HG03442 (cell line): ENCODE measurements at regions not wholly inside any gene's neighbourhood (a gene's known extent, or its start where the extent isn't known, plus 50 kb on each side); places are given as distances from the start of the nearest gene placed in this dataset.
A peak's percentile ranks its signal among the peaks of the same experiment; 100 is the strongest.
"Not testable (repeated sequence)": the region's sequence is repeated elsewhere in the genome, so short reads cannot be mapped to it uniquely, and the experiment has no call there.

ENCODE experiments used
- ATAC-seq: cut with Tn5 transposase; IDR thresholded peaks from one replicate; pipeline ENCODE4 v1.9.1; 2021; ENCODE audit warnings: mild to moderate bottlenecking, moderate library complexity; ENCODE audit not compliant: unreplicated experiment

DNA sequence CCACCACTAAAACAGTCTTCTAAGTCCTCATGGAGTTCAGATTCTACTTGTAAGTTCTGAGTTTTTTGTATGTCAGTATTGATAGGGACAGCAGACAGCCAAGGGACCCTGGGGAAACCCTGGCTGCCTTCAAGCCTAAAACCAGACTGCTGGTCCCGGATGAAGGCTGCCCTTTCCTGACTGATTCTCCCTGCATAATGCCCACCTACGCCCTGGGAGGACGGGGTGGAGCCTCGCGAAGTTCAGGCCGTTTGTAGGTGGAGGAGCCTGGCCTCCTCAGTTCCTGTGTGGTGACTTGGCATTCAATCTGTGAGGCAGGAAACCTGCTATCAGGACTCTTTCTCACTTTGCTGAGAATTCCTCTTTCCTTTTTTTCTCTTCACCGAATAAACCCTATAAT lies 120.3 kb upstream of the LGSN start:
- ATAC-seq, result no peak

- ATAC-seq, result no peak
Observed at GRCh38 chr6:63440594-63440993, 120.8 kb upstream of the LGSN start.

DNA sequence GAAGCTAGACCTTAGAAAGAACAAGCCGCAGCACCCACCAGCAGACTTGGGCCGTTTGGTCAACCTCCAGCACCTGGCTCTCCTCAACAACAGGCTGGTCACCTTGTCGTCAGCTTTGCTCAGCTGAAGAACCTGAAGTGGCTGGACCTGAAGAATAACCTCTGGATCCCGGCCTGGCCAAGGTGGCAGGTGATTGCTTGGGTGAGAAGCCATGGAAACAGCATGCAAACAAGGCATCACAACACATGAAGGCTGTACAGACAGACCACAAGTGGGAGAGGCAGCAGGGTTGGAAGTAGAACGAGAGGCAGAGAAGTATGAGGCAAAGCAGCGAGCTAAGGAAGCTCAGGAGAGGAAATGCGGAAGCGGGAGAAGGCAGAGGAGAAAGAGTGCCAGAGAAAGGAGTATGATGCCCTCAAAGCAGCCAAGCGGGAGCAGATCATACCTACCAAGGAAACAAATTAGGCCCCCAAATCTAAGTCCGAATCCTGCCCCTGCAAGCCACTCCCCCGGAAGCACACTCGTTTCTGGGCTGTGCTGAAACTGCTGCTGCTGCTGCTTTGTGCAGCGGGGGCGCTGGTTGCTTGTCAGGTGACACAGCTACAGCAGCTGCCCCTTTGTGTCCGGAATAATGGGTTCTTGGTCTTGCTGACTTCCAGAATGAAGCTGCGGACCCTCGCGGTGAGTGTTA lies 121.6 kb upstream of the LGSN start:
- ATAC-seq, result no peak

GRCh38 chr6:63442870-63443269 lies 123.1 kb upstream of the LGSN start:
- no peak for ATAC-seq

DNA sequence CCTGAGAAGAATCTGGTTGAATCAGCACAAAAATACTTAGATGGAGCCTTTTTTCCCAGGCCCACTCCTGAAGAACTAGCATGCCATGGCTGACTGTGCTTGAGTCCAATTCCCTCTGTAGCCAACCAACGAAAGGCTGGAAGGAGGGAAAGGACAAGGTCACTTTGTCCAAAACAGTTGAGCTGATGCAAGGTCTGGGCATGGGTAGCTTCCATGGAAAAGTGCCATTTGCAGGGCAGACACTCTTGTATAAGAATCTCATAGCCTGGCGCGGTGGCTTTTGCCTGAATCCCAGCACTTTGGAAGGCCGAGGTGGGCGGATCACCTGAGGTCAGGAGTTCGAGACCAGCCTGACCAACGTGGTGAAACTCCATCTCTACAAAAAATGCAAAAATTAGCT lies 125.0 kb upstream of the LGSN start:
- ATAC-seq, result no peak

GRCh38 chr6:63446405-63446804 lies 125.9 kb upstream of the LOC128125822 start:
- no peak for ATAC-seq

DNA sequence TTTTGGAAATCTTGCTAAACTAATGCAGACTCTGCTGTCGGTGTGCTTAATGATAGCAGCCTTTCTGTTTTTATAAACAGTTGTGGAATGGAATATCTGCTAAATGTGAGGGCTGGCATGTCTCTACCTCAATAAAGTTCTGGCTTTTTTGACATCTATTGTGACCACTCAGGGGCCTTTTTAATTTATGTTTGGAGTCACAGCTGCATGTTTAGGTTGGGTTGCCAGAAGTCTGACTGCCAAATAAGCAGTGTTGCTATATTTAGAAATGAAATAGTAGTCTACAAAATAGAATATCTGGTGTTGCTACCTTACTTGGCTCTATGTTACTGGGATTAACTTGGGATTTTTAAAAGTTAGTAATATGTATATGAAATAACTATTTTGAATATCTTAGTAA lies 125.1 kb upstream of the LOC128125822 start:
- no peak for ATAC-seq

GRCh38 chr6:63448229-63448628 lies 124.1 kb upstream of the LOC128125822 start:
- no peak for ATAC-seq

DNA sequence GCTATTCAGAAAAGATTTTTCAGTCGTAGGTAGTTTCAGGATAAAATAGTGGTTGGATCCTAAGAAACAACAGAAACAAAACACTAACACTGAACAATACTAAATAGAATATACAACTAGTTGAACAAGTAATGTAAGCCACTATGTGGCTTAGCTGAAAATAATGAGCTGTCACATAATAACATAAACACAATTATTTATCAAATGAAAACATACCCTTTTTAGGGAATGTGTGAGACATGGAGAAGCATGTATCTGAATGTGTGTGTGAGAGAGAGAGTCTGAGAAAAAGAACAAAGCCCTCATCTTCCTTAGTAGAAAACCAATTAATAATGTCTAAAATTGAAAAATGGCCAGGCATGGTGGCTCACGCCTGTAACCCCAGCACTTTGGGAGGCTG lies 122.6 kb upstream of the LOC128125822 start:
- ATAC-seq, result no peak

- ATAC-seq, result no peak
Observed at GRCh38 chr6:63451238-63451637, 121.0 kb upstream of the LOC128125822 start.

- no peak for ATAC-seq
Observed at GRCh38 chr6:63452125-63452524, 120.2 kb upstream of the LOC128125822 start.

GRCh38 chr6:63456734-63457133 lies 115.5 kb upstream of the LOC128125822 start:
- no peak for ATAC-seq

DNA sequence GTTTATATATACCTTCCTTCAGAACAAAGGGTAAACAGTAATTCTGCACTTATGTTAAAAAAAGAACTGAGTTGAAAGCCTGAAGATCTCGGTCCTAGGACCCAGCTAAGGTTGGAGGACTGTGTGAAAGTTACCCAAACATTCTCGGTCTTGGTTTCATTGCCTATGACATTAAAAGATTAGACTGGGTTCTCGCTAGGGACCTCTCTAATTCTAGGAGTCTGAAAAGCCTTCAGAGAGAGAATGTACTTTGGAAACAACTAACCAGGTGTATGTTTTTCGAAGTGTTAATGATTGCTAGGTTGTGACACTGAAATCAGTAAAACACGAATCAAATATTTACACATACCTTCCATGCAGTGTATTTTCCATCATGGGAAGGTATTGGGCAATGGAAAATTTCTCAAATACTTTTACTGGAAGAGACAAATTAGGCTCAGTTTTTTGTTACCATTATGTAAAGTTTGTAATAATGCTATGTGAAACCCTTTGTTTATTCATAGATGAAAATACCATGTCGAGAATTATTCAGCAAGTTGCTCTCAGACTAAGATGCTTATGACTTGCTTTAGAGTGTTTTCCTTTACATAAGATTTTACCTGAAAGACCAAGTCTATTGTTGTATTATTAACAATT lies 113.7 kb upstream of the LOC128125822 start:
- peak; percentile 69 for ATAC-seq

DNA sequence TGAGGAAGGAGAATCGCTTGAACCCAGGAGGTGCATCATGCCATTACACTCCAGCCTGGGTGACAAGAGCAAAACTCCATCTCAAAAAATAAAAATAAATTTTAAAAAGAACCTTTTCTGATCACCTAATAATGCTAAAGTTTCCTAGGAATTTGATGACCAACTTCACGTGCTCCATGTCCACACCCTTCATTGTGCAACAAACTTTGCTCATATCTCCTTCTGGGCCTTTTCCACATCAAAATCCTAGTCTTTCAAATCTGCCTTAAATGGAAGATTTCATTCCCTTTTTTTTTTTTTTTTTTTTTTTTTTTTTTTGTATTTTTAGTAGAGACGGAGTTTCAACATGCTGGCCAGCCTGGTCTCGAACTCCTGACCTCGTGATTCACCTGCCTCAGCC lies 112.5 kb upstream of the LOC128125822 start:
- ATAC-seq, result no peak

GRCh38 chr6:63460971-63461370 lies 111.3 kb upstream of the LOC128125822 start:
- no peak for ATAC-seq

GRCh38 chr6:63464060-63464459 lies 108.2 kb upstream of the LOC128125822 start:
- no peak for ATAC-seq

GRCh38 chr6:63465750-63466149 lies 106.5 kb upstream of the LOC128125822 start:
- no peak for ATAC-seq

GRCh38 chr6:63466242-63466733 lies 106.0 kb upstream of the LOC128125822 start:
- no peak for ATAC-seq

GRCh38 chr6:63467247-63467954 lies 104.9 kb upstream of the LOC128125822 start:
- no peak for ATAC-seq

GRCh38 chr6:63471145-63471544 lies 101.1 kb upstream of the LOC128125822 start:
- not testable (repeated sequence) for ATAC-seq

GRCh38 chr6:63471654-63472053 lies 100.6 kb upstream of the LOC128125822 start:
- ATAC-seq, result no peak

DNA sequence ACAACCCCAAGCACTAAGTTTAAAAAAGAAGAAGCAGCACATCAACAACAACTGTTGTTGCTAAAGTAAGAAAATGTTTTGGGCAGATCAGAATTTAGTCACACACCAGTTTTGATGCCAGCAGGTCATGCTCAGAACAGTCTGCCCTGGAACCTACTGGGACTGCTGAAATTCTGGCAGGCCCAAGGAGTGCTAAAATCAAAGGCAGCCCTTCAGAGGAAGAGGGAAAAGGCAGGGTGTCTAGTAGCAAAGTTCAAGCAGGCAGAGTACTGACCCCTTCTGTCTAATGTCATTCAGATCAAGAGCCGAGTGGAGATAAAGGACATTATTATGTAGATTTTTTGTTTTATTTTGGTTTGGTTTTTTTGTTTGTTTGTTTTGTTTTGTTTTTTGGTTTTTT lies 96.6 kb upstream of the LOC128125822 start:
- no peak for ATAC-seq
